AG20443 (cell line): ENCODE measurements at regions not wholly inside any gene's neighbourhood (a gene's known extent, or its start where the extent isn't known, plus 50 kb on each side); places are given as distances from the start of the nearest gene placed in this dataset.

Experiments used
- DNase-seq: peaks from one replicate; pipeline ENCODE4 v3.0.0; 2012; ENCODE audit warnings: low spot score, mixed read lengths

GRCh38 chr10:43898592-43898991, 249.9 kb upstream of the ZNF32 start:
- no peak for DNase-seq

GRCh38 chr10:43897765-43898419, 249.2 kb upstream of the ZNF32 start:
- no peak for DNase-seq

DNA sequence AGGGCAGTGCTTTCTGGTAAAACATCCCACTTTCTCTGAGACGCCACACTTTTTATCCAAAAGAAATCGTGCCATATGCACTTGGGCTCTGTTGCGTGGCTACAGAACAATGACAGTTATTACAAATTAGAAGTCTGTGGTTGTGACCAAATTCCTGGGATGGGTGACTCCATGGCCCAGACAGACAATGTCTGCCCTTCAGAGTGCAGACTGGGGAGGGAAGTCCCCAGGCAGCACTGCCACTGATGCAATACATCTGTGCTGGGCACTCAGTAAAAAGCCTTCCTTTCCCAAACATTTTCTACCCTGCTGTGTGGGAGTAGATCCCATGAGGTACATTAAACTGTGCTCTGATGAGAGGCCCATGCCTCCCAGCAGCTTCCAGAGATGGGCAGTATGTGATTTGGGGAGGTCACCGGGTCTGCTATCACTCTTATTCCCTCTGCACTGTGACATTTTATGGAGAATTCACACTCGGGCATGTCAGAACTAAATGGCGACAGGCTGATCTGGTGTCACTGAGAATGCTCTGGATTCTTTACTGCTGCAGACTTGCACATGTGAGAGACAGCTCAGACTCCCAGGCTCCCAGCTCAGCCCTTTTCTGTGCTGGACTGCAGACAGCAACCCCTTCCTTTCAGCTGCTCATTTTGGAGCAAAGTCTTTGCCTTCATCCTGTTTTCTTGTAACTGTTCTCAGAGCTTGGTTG, 243.5 kb upstream of the ZNF32 start:
- peak; percentile 77 for DNase-seq

DNA sequence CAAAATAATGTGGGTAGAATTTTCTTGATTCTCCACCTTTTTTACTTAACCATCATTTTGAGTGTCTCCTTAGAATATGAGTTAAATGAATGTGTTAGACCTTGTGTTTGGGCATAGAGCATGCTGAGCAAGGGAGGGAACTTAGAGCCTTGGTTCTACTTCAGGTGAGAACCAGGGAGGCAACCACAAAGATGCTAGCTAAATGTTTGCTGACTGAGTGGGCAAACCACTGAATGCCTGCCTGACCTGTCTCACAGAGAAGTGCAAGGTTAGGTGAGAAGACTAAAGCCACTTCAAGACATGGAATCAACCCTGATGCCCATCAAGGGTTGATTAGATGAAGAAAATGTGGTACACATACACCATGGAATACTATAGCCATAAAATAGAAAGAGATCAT, 242.6 kb upstream of the ZNF32 start:
- DNase-seq: no peak

DNA sequence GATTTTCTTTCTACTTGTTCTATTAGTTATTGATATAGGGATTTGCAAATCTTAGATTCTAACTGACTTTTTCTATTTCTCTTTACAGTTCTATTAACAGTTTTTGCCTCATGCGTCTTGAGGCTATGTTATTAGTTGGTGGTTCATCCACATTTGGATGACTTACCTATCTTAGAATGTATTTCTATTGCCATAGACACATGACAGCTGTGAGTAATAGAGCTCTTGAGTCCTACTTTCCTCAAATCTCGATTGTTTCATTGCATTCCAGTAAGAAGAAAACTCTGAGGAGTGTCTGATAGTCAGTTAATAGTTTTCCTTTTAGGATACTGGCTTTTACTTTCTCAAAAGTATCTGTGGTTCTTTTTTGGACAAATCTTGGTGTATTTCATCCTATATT, 241.4 kb upstream of the ZNF32 start:
- DNase-seq: no peak

DNA sequence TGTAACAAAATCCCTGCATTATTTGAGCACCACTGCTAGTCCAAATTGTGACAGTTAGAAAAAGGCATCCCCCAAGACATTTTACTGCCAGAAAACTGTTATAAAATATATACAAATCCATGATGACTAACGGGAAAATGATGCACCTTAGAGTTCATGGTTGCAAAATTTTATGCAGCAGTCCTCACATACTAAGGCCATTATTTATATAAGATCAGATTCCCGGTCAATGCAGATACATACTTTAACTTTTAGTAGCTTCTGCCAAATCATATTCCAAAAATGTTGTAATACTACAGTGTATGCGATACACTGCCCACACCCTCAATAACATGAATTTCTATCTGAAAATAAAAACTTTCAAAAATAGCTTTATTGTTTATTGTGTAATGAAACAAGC, 239.9 kb upstream of the ZNF32 start:
- DNase-seq: no peak

GRCh38 chr10:43885842-43886241, 237.2 kb upstream of the ZNF32 start:
- DNase-seq: no peak

- no peak for DNase-seq
Observed at GRCh38 chr10:43885252-43885651, 236.6 kb upstream of the ZNF32 start.

DNA sequence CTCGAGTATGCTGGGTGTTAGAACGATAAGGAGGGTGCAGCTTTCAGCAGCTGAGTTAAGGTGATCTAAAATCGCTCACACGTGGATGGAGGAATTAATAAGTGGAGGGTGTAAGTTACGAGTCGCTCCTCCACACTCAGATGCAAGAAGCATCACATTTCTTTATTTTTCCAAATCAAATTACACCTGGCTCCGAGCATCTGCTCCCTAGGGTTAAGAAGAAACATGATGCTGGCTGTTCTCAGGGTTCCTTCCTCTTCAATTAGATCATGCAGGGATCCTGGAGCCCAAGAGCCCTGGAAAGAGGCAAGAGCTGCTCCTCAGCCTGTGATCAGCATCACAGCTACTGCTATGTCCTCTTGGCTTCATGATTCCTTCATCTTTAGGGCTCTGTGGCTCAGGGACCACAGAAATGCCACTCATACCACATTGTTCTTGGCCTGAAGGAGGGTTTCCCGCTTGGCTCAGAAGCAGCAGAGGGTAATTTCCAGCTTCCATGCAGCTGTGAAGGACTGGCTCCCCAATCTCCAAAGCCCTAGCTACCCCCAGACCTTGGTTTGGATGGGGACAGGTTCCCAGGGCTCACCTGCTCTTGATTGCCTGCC, 235.9 kb upstream of the ZNF32 start:
- DNase-seq: no peak

DNA sequence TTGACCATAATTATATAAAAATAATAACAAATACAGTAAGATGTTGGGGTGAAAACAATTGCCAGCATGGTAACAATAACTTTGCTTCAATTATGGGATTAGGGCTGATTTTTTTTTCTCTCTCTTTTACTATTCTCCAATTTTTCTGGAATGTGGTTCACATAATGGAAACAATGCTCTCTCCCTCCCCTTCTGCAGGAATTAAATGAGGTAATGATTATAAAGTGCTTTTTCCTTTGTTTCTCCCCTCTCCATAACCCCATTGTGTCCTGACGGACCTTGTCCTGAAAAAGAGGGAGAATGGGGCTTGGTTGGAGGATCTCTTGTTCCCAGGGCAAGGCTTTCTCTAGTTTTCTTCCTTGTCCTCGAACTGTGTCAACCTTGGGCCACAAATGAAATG, 234.0 kb upstream of the ZNF32 start:
- DNase-seq: no peak

DNA sequence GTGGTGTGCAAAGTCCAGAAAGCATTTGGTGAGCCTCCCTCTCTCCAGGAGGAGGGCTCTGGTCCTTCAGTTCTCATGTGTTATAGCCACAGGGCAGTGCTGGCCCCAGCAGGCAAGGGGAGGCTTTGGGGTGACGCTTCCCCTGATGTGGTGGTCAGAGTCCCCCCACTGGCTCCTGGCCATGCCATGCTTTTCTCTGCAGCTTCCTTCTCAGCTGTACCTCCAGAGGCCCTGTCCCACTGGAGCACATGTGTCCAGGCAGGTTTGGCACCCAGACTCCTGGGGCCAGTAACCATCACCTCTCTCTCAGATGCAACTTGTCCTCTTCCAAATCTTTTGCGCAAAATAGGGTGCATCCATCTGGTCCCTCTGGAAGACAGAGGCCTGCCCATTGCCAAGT, 233.0 kb upstream of the ZNF32 start:
- DNase-seq: no peak

DNA sequence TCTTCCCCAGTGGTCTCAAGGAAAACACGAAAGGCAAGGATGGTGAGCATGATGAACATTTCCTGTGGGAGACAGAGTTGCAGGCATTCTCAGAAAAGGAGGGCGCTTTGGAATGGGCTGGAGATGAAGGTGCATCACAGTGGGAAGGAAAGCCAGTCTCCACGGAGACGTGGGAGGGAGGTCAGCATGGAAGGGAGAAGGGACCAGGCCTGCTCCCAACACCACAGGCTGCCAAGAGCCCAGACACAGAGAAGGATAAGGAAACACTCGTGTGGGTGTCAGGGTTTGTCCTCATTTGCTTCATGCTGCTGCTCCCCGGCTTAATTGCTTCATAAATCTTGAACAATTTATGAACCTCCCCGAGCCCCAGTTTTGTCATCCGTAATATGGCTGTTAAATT, 231.5 kb upstream of the ZNF32 start:
- DNase-seq: no peak

- DNase-seq: no peak
Observed at GRCh38 chr10:43879742-43880141, 231.1 kb upstream of the ZNF32 start.

DNA sequence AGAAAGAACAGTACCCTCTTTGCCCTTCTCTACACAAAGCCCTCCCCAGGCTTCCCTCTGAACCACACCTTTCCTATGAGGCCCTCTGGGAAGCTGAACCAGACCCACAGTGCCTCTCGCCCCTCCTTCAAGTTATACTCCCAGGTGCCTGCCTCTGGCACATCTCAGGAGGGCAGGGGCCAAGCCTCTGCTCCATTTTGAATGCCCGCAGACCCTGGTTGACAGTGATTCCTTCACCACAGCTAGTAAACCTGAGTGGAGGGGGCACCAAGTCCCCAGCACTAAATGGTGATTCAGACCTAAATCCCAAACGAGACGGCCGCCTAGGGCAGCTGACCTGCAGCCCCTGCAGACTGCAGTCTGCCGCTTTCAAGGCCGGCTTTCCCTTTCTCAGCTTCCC, 230.5 kb upstream of the ZNF32 start:
- no peak for DNase-seq

DNA sequence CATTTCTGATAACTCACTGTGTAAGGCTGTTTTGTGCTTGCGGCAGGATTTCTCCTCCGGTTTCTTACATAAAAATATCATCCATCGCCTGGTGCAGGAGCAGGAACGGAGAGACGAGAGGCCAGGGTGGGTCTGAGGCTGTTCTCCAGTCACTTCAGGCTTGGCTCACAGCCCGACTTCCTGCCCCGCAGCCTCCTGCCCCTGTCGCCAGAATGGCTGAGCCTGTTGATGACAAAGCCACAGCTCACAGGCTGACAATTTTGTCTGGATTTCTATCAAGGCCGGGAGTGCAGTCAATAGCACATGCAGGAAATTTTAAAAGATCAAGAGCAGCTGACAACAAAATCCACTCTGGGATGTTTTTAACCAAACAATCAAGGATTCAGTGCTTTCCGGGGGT, 229.7 kb upstream of the ZNF32 start:
- DNase-seq: peak; percentile 67

- no peak for DNase-seq
Observed at GRCh38 chr10:43876976-43877375, 228.3 kb upstream of the ZNF32 start.

- DNase-seq: no peak
Observed at GRCh38 chr10:43874984-43875383, 226.3 kb upstream of the ZNF32 start.

- no peak for DNase-seq
Observed at GRCh38 chr10:43873717-43874116, 225.0 kb upstream of the ZNF32 start.

GRCh38 chr10:43872644-43873043, 224.0 kb upstream of the ZNF32 start:
- no peak for DNase-seq

DNA sequence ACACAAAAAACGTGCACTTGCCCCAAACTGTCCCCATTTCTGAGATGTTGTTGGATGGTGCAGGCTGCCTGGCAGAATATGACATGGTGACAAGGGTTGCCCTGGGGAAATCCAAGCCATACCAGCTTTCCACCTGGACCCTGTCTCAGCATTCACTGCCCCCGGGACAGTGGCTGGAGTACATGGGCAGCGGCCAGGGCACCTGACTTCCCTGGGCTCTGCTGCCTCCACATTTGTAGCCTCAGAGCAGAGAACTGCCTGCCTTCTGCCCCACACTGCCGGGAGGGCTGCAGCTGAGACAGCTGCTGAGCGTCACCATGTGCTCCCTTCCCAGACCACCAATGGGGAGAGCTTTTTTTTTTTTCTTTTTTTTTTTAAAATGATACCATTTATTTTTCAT, 222.9 kb upstream of the ZNF32 start:
- no peak for DNase-seq

DNA sequence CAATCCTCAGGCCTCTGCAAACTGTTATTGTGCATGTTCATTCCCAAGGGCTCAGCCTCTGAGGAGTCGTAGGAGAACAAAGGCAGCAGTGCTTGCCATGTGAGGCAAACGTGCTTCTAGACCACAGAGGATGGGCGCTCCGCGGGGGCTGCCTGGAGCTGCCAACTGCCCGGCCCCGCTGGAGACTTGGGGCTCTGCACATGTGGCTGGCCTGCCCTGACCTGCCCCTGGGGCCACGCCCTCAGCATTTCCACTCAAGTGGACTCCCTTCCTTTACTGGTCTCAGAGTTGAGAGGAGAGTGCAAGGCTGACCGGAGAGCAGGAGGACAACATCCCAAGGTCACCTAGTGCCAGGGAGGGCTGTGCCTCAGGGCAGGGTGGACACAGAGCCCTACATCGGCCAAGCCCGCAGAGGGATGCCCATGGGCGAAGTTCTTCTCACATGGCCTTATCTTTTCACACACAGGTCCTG, 222.3 kb upstream of the ZNF32 start:
- peak; percentile 28 for DNase-seq

- DNase-seq: no peak
Observed at GRCh38 chr10:43869669-43870322, 221.1 kb upstream of the ZNF32 start.

- DNase-seq: no peak
Observed at GRCh38 chr10:43868952-43869351, 220.3 kb upstream of the ZNF32 start.
